GM19438 (cell line): ENCODE measurements at regions not wholly inside any gene's neighbourhood (a gene's known extent, or its start where the extent isn't known, plus 50 kb on each side); places are given as distances from the start of the nearest gene placed in this dataset.

Experiments
- ATAC-seq: cut with Tn5 transposase; IDR thresholded peaks from one replicate; pipeline ENCODE4 v1.9.1; 2021; ENCODE audit warnings: low read depth; ENCODE audit not compliant: unreplicated experiment

DNA sequence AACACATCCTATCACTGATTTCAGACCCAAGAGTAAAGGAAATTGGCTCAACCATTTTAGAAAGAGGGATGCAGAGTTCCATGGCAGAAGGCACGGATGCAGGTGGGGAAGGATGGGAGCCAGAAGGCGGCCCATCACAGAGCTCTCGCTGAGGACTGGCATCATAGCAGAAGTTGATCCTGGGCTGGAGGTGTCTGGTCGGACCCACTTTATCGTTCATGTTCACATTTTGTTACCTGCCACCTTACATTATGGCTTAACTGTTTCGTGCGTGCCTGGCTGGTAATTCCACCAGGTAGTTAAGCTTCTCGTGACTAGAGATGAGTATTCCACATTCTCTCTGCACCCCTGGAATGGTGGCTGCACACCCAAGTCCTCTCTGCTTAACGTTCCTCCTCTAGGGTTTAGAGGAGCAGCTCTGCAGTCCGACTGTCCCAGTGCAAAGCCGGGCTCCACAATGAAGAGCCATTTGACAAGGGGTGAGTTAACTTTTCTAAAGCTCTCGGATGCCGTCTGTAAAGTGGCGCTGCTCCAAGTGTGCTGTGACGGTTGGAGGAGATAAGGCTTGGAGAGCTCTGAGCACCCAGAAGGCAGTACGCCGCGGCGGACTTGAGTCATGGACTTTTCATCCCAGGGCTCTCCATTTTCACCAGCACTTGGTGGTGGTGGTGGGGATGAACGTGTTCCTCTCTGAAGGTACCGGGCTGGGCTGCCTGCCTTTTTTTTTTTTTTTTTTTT is 157.1 kb upstream of the SHH start:
- ATAC-seq: no peak

DNA sequence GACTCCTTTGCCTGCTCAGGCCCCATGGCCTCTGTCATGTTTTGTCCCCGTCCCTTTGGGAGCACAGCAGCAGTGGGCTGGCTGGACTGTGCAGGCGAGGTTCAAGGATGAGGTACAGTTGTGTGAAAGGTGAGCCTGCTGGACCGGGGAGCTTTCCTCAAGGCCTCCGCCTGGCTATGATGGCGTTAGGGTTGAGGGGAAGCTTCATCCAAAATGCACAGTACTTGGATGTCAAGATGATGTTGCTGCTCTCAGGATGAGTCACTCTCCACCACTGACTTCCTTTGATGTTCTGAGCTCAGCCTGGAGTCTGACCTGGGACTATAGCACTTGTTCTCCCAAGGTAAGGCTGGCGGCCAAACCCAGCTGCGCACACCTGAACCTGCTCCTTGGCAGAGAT is 152.7 kb upstream of the SHH start:
- ATAC-seq: no peak

DNA sequence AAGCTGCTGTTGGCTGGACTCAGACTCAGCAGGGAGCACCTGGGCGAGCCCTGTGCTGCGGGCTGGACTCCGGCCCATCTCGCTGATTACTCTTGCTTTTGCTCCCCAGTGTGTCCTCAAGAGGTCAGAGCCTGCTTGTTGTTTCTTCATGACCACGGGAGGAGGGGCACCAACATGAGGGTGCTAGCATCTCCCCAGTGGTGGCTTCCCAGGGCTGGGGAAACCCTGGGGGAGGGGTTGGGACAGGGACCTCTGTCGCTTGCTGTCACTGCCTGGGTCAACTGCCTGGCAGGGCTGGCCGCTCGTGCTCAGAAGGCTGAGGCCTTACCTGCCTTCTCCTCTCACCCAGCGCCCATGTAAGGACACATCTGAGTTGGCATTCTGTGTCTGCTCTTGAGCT is 152.3 kb upstream of the SHH start:
- no peak for ATAC-seq

DNA sequence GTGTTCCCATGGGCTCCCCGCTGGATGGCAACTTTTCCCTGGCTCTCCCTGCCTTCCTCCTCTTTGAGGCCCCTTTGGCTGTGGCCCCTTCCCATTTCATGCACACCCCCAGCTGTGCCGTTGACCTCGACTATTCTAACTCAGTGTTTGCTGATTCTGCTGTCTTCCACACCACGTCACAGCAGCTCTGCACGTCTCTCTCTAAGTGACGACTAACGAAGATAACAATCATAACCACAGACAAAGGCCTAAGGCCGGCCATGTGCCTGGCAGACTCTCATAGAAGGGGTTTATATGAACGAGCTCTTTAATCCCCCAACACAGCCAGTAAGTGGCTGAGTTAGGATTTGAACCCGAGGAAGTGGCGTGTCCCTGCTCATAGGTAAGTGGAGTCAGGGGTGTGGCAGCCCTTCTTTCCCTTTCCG is 151.5 kb upstream of the SHH start:
- no peak for ATAC-seq

DNA sequence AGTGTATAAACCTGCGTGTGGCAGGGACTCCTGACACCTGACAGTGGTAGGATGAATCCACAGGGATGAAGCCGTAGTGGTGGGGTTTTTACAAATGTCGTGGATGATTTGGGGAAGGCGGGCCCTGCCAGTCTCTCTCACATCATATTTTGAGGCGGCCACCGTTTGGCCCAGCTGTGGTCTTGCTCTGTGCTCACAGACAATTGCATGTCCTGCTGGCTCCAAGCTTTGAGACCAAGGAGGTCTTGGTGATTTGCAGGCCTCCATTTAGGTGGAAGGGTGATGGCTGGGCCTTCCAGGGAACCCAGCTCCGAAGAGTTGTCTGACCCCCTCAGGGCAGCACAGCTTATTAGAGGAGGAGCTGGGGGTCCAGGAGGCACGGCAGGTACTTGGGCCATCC is 151.1 kb upstream of the SHH start:
- no peak for ATAC-seq

DNA sequence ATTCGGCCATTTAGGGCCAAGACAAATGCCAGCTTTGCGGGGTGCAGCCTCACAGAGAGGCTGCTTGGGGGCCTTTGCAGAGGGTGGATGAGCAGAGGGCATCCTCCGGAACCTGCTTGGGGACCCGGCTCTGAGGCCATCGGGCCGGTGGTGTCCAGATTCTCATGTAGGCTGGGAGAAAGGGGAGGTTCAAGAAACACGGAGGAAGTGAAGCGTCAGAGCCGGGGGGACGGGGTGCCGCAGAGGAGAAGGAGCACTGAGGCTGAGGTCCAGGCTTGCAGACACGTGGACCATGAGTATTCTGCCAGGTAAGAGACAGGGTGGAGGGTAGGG is 150.7 kb upstream of the SHH start:
- no peak for ATAC-seq

DNA sequence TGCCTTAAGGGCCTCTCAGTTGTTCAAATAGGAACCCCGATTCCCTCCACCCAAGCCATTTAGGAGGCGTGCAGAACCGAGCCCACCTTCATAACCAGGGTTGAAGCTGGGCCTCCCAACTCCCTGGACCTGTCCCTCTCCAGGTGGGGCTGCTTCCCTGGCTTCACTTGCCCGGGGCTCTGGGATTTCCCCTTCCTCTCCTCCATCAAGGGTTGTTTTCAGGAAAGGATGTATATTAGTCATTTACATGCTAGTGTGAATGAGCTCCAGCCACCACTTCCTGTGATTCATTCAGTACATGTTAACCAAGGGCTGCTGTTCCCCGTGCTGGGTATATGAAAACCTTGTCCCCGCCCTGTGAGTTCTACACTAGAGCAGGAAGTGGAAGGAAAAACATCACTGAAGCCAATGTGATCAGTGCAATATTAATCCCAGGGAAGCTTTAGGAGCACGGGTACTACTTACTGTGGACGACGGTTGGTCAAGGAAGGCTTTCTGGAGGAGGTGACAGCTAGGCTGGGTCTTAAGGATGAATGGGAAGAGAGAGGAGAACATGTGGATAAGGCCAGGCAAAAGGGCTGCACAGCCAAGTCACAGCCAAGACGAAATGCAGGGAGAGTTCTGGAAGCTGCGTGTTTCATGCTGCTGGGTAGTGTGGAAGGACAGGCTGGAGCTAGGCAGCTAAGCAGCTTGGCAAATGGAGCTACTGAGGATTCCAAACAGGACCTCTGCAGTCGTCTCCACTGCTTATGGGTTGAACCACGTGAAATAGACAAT is 150.1 kb upstream of the SHH start:
- ATAC-seq: no peak

DNA sequence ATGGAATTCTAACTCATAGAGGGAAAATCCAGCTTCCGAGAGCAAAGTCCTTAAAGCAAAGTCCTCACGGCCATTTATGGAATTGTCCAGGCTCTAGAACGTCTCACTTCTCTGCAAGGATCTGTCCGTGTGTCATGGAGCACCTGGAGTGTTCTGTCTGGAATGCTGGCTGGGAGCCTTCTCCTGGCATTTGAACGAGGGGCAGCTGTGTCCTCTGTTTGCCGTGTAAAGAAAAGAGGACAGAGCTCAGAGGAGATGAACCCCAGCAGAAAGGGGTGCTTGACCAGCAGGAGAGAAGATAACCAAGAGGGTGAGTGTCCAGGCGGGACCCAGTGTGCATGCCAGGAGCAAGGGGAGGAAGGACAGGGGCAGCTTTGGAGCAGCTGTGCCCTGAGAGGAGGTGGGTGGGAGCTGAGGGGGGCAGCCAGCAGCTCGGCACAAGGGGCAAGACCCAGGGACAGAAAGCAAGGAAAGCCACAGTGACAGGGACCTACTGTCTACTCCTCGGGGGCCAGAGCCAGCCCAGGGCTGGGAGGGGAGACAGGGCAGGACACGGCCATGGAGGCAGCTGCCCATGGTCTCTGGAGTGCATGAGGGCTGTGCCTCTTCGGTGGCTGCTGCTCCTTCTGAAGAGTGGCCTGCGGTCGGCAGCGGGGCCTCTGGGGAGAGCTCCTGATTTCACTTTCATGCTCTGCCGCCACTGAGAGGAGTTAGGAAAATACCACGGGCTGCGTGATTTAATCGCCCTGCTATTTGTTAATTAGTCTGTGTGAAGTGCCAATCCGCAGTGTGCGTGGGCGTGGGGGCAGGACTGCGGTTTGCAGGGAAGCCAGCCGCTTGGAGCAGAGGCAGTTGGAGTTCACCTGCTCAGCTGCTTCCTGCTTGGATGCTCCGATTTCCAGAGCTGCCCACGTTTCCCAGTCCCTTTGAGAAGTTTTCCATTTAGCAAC is 149.3 kb upstream of the SHH start:
- no peak for ATAC-seq

DNA sequence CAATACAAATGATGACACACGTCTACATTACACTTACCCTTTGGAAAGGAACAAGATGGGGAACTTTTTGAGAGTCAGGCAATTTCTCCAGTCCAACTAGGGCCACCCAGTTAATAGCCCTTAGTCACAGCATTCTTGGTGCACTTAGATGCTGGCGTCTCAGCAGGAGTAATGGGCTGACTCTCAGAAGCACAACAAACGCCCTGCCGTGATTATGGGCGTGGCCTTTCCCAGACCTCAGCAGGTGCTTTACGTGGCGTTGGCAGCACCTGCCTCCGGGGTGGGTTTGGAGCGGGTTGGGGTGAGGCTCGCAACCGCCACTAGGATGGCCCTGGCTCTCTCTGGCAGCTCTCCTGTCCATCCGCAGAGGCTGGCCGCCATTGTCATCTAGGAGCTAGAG is 147.6 kb upstream of the SHH start:
- ATAC-seq: no peak

DNA sequence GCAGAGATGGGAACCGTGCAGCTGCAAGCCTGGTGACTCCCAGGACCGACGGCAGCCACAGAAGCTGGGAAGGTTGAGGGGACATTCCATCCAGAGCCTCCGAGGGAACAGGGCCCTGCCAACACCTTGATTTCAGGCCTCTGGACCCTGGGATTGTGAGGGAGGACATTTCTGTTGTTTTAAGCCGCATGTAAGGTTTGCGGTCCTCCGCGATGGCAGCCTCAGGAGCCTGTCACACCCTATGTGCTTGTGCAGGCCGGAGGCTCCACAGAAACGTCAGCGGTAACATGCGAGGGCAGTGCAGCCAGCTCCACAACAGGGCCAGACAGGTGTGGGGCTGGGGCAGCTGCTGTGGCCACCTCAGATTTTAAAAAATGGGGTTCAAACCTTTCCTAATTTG is 144.7 kb upstream of the SHH start:
- ATAC-seq: no peak

DNA sequence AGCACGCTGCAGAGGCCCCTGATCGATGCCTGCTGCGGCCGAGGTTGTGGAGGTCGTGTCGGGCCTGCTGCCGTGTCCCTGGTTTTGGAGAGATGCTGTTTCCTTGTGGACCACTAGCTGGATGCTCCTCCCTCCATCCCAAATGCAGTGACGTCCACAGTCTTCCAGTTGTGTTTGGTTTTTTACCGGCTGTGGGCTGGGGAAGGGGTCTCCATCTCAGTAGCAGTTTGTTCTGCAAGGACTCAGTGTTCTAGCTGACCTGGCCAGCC is 143.0 kb upstream of the SHH start:
- no peak for ATAC-seq

DNA sequence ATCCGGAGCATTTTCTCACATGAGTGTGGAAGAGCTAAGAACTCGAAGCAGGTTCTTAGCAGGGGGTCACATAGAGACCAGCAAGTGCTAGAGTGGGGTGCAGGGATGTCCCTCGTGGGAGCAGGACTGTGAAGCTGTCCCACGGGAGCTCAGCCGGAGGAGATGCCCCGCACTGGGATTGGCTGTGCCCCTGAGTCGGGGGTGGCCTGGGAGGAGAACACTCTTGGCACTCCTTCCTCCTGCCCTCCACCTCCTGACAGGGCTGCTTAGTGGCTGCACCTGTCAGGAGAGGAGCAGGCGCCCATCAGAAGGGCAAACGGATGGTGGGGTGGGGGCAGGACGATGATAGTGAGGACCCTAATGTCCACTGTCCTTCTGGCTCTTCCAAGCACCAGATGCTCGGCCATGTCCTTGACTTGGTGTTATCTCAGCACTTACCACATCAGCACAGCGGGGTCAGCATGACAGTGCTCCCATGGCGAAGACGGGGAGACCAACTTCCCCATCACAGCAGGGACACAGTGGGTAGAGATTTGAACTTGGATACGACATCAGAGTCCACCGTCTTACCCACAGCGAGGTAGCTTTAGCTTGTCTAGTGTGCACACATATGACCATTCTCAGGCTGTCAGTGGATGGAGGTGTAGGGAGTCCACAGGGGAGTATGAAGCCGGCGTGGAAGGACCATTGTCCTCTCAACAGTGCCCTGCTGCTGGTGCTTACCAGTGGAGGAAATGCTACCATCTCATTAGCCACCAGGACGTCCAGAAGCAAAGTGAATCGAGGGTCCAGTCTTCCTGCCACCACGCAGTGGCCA is 142.5 kb upstream of the SHH start:
- no peak for ATAC-seq

DNA sequence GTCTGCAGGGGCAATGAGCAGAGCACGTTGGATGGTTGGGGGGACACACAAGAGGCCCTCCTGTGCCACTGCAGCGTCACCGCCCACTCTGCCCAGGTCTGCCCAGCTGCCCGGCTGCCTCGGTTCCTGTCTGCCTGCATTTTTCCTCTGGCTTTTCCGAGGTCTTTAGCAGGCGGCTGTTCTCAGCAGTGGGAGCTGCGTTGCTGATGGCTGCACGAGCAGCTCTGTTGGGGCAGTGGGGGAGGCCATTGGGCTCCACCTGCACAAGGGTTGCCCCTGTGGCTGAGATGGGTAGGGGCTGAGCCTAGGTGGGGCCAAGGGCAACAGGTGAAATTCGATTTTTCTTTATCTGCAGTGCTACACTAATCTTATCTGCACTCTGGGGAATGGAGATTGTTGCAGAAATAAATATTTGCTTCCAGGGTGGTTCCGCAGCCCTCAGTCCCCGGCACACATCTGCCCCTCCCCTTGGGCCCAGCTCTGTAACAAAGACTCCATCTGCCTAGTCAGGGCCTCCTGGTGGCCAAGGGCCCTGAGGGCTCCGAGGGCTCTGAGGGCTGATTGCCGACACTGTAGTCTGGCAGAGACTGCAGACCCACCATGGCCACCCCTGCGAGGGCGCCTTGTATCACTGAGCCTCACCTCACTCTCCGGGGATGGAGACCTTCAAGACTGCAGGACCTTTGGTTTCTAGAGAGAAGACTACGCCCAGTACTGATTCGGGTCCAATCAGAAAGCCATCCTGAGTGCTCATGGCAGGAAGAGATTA is 141.7 kb upstream of the SHH start:
- ATAC-seq: no peak

DNA sequence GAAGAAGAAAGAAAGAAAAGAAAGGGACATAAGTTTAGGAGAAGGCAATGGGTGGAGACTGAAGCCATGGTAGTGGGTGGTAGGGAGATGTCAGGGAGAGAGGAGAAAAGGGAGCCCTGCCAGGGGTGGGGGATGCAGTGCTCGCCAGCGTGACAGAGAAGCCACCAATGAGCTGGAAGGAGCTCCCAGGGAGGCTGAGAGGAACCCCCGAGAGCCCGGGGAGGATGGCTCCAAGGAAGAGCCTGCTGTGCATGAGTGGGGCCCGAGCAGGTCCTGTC is 141.2 kb upstream of the SHH start:
- no peak for ATAC-seq

DNA sequence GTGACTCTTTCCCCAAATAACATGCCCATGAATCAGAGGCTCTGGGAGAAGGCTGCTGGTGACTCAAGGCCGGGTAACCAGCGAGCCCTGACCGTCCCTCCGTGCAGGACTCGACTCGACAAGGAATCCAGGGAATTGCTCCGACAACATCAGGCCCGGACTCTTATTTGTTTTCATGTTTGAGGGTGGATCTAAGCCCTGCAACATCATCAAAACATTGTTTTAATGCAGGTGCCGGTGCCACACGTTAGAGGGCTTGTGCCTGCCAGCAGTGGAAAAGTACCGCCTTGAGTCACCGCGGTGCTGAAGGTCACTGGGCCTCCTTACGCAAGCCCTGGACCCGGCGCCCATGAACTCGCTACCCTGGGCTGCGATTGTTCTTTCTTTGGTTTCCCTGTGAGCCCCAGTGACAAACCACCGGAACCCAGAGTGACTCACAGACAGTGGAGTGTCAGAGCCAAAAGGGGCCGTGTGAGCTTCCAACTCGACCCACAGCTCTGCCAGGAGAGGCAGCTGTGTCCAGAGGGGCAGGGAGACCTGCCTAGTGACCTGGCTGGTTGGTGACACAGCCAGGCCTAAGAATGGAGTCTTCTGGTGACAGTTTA is 139.4 kb upstream of the SHH start:
- no peak for ATAC-seq

DNA sequence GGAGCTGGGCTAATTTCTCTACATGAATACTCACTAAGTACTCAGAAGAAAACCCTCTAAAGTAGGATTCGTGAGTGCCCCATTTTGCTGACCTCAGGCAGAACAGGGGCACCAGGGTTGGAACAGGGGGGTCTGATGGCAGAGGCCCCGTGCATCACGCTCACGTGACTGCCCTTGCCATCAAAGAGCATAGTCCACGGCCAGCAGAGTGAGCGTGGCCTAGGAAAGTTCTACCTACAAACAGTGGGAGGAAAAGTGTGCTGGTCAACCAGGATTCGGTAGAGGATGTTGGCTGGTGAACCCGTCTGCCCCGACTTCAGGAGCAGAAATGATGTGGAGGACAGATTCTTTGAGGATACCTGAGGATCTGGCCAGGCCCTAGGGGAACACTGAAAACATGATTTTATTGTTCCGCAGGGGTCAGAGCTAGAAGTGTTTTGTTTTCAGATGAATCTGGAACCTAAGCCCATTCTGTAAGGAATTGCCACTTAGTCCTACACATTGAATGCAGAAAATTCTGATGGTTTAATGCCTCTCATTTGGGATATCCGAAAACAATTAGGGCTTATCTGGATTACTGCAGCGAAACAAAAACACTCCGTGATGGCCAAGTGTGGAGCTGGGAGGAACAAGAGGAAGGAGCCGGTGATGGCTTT is 138.8 kb upstream of the SHH start:
- ATAC-seq: no peak

DNA sequence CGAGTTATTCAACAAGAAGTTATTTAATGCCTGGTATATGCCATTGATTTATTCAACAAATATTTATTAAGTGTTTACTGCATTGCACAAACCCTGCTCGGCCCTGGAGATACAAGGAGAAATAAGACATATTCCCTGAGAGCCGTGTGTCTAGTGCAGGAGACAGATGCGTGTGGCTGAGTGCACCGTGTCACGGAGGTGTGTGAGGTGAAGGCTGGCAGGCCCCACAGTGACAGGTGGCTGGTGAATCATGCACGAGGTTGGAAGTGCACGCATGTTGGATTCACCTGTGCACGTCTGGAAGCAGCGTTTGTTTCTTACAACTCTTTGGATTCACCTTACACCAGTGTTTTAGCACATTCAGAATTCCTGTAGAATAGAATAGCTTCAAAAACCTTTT is 136.6 kb upstream of the SHH start:
- no peak for ATAC-seq

DNA sequence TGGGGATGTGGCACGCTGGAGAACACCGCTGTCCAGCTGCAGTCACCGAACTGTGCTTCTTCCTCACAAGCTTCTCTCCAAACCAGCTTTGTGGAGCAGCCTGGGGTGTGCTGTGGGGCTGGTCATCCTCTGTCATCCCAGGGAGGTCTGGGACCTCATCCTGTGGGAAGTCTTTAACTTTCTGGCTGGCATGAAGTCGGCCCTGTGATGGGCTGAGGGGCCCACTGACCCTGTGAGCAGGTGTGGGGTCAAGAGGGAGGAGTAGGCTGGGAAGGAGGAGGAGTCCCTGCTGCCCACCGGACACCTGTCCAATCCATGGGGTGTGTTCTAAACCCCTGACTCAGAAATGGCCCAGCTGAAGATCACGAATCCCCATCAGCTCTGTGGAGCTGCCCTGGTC is 136.2 kb upstream of the SHH start:
- ATAC-seq: no peak

DNA sequence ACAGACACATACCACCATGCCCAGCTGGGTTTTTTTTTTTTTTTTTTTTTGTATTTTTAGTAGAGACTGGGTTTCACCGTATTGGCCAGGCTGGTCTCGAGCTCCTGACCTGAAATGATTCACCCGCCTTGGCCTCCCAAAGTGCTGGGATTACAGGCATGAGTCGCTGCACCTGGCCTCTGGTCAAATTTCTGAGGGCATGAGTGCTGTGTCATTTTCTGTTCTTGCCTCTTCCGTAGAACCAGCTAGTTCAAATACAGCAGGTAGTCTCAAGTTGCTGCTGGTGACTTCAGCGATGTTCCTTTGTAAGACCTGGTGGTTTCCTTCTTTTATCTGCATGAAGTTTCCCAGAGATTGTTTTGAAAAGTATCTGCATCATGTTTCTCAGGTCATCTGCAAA is 134.8 kb upstream of the SHH start:
- ATAC-seq: no peak
